ENCODE measurements at regions not wholly inside any gene's neighbourhood (a gene's known extent, or its start where the extent isn't known, plus 50 kb on each side); places are given as distances from the start of the nearest gene placed in this dataset.

DNA sequence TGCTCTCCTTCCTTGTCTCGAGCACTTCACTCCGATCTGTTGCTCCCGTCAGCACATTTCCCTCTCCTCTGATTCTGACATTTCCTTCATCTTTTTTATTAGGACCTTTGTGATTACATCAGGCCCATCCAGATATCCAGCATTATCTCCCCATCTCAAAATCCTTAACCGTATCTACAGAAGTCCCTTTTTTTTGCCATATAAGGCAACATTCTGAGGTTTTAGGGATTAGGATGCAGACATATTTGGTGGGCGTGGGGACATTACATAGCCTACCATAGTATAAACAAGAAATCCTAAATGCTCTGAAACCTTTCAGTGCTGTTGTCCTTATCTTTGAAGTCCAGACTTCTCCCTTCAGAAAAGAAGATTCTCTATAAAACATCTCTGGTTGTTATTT, 505.0 kb upstream of the PITX2 start:
- TF ChIP-seq FOS (IDR thresholded peaks at IDR 0.05; ENCODE audit: low read depth, low read length): no peak
- TF ChIP-seq RAD21 (IDR thresholded peaks at IDR 0.05; ENCODE audit: low read length): no peak
- TF ChIP-seq POLR2A (IDR thresholded peaks at IDR 0.05; ENCODE audit: low read depth, low read length): no peak
- TF ChIP-seq, protein P1, sequence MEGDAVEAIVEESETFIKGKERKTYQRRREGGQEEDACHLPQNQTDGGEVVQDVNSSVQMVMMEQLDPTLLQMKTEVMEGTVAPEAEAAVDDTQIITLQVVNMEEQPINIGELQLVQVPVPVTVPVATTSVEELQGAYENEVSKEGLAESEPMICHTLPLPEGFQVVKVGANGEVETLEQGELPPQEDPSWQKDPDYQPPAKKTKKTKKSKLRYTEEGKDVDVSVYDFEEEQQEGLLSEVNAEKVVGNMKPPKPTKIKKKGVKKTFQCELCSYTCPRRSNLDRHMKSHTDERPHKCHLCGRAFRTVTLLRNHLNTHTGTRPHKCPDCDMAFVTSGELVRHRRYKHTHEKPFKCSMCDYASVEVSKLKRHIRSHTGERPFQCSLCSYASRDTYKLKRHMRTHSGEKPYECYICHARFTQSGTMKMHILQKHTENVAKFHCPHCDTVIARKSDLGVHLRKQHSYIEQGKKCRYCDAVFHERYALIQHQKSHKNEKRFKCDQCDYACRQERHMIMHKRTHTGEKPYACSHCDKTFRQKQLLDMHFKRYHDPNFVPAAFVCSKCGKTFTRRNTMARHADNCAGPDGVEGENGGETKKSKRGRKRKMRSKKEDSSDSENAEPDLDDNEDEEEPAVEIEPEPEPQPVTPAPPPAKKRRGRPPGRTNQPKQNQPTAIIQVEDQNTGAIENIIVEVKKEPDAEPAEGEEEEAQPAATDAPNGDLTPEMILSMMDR (conservative IDR thresholded peaks at IDR 0.05; ENCODE audit: low read depth, low read length): no peak
- no peak for TF ChIP-seq RCOR1 (IDR thresholded peaks at IDR 0.05; ENCODE audit: insufficient replicate concordance, low read length)
- TF ChIP-seq, protein P2, sequence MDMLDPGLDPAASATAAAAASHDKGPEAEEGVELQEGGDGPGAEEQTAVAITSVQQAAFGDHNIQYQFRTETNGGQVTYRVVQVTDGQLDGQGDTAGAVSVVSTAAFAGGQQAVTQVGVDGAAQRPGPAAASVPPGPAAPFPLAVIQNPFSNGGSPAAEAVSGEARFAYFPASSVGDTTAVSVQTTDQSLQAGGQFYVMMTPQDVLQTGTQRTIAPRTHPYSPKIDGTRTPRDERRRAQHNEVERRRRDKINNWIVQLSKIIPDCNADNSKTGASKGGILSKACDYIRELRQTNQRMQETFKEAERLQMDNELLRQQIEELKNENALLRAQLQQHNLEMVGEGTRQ (IDR thresholded peaks at IDR 0.05; ENCODE audit: low read depth, low read length): no peak
- TF ChIP-seq CEBPB (IDR thresholded peaks at IDR 0.05; ENCODE audit: low read depth, low read length): no peak
- TF ChIP-seq, protein P3, sequence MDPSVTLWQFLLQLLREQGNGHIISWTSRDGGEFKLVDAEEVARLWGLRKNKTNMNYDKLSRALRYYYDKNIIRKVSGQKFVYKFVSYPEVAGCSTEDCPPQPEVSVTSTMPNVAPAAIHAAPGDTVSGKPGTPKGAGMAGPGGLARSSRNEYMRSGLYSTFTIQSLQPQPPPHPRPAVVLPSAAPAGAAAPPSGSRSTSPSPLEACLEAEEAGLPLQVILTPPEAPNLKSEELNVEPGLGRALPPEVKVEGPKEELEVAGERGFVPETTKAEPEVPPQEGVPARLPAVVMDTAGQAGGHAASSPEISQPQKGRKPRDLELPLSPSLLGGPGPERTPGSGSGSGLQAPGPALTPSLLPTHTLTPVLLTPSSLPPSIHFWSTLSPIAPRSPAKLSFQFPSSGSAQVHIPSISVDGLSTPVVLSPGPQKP (IDR thresholded peaks at IDR 0.05; ENCODE audit: borderline replicate concordance, low read depth, low read length): no peak
- no peak for TF ChIP-seq MAFK (IDR thresholded peaks at IDR 0.05; ENCODE audit: low read depth, low read length)
- no peak for TF ChIP-seq RFX5 (IDR thresholded peaks at IDR 0.05; ENCODE audit: low read depth, low read length)
- no peak for TF ChIP-seq MXI1 (IDR thresholded peaks at IDR 0.05; ENCODE audit: borderline replicate concordance, low read depth, low read length)

All from IMR-90 (cell line).